GM12878 (cell line): ENCODE measurements at regions not wholly inside any gene's neighbourhood (a gene's known extent, or its start where the extent isn't known, plus 50 kb on each side); places are given as distances from the start of the nearest gene placed in this dataset.

Experiments
- ATAC-seq: fragments of 200-7000 bp; cut with Tn5 transposase; 3 replicates; pipeline ENCODE4 v1.9.1; 2020; ENCODE audit warnings: mild to moderate bottlenecking, moderate library complexity
- BruUV-seq: library from RNA; stranded (reverse); fragments of 400-500 nt; replicated peaks from 2 replicates; lab custom pipeline; 2021; lab: Mats Ljungman, UMichigan
- CTCF ChIA-PET: fragments of 300-600 bp; sonication (Branson Sonifier 250); formaldehyde crosslinking; extraction: SDS; loops from one replicate; lab custom pipeline; 2021; ENCODE audit warnings: inconsistent platforms; lab: Yijun Ruan, JAX
- POLR2A ChIA-PET: fragments of 350-600 bp; formaldehyde crosslinking; extraction: SDS; loops from one replicate; lab custom pipeline; 2021; ENCODE audit warnings: inconsistent platforms; lab: Charles Lee
- RAD21 ChIA-PET: fragments of 300-600 bp; sonication (Branson Sonifier 250); formaldehyde crosslinking; loops from one replicate; lab custom pipeline; 2023; ENCODE audit warnings: antibody characterized with exemption; ENCODE audit not compliant: unreplicated experiment; lab: Charles Lee
- SMC1A ChIA-PET: fragments of 300-600 bp; sonication (Branson Sonifier 250); formaldehyde crosslinking; loops from one replicate; lab custom pipeline; 2023; ENCODE audit not compliant: unreplicated experiment, uncharacterized antibody; lab: Charles Lee
- DNase-seq: peaks from one replicate; pipeline ENCODE4 v3.0.0-alpha.2; 2011; ENCODE audit warnings: low read depth, low spot score
- FAIRE-seq: peaks from 3 replicates; lab custom pipeline; 2011; peaks lifted over from hg19 to GRCh38; lab: Jason Lieb, UNC
- H2AFZ ChIP-seq: 2 replicates; pipeline ENCODE4 v1.6.0; 2011; ENCODE audit warnings: low read depth, low read length, control low read depth; ENCODE audit not compliant: control insufficient read depth
- H3K27ac ChIP-seq: 2 replicates; pipeline ENCODE4 v1.5.1; 2011; ENCODE audit warnings: control low read depth; ENCODE audit not compliant: control insufficient read depth, insufficient read depth
- H3K27me3 ChIP-seq, 2 experiments: replicated peaks in 1 of 2; 2 replicates each; pipeline versions ENCODE4 v1.6.0 to v1.6.1; 2011; ENCODE audit warnings: low read length in 1 of 2; ENCODE audit not compliant: control insufficient read depth in 2 of 2, insufficient read depth in 2 of 2
- H3K36me3 ChIP-seq, 2 experiments: 2 replicates each; pipeline ENCODE4 v1.5.1; 2011; ENCODE audit warnings: low read length in 1 of 2; ENCODE audit not compliant: control insufficient read depth in 2 of 2, insufficient read depth in 2 of 2
- H3K4me1 ChIP-seq: 2 replicates; pipeline ENCODE4 v1.6.1; 2011; ENCODE audit warnings: mild to moderate bottlenecking, low read length, moderate library complexity, mixed read lengths; ENCODE audit not compliant: control insufficient read depth, insufficient read depth
- H3K4me2 ChIP-seq: 2 replicates; pipeline ENCODE4 v1.6.0; 2011; ENCODE audit warnings: control low read depth; ENCODE audit not compliant: control insufficient read depth, insufficient read depth
- H3K4me3 ChIP-seq: fragments of 200-600 bp; sonication (generic); 2 replicates; pipeline ENCODE4 v1.5.1; 2016
- H3K79me2 ChIP-seq: 2 replicates; pipeline ENCODE4 v1.6.0; 2011; ENCODE audit warnings: low read length; ENCODE audit not compliant: control insufficient read depth, insufficient read depth
- H3K9ac ChIP-seq: 2 replicates; pipeline ENCODE4 v1.8.0; 2011; ENCODE audit warnings: low read length, control low read depth, mixed read lengths; ENCODE audit not compliant: control insufficient read depth, insufficient read depth
- H3K9me3 ChIP-seq: replicated peaks from 3 replicates; pipeline ENCODE4 v1.5.1; 2011; ENCODE audit warnings: mild to moderate bottlenecking, low read length; ENCODE audit not compliant: control insufficient read depth, insufficient read depth
- H4K20me1 ChIP-seq: 2 replicates; pipeline ENCODE4 v1.6.0; 2011; ENCODE audit not compliant: control insufficient read depth, insufficient read depth
- CBX3 ChIP-seq: fragments of 200-600 bp; sonication (generic); IDR thresholded peaks from 2 replicates; pipeline ENCODE4 v1.6.1; 2016; ENCODE audit warnings: low read depth, borderline replicate concordance
- MTA2 ChIP-seq: fragments of 450-650 bp; IDR thresholded peaks from 2 replicates; pipeline ENCODE4 v1.6.1; 2016; ENCODE audit warnings: low read depth, mild to moderate bottlenecking, moderate library complexity
- NR2C2 ChIP-seq: IDR thresholded peaks from 2 replicates; pipeline ENCODE4 v1.6.1; 2011; ENCODE audit warnings: borderline replicate concordance, low read depth; ENCODE audit not compliant: control insufficient read depth, insufficient read length
- SIX5 ChIP-seq: IDR thresholded peaks from 2 replicates; pipeline ENCODE4 v1.6.1; 2011; ENCODE audit warnings: mild to moderate bottlenecking, low read depth, low read length, moderate library complexity; ENCODE audit not compliant: severe bottlenecking
- SUPT20H ChIP-seq: IDR thresholded peaks from 2 replicates; pipeline ENCODE4 v1.6.1; 2011; ENCODE audit warnings: low read depth, mild to moderate bottlenecking, low read length, moderate library complexity, borderline replicate concordance; ENCODE audit not compliant: control insufficient read depth
- WGBS: methylation state at CpG from one replicate; pipeline ENCODE4 v1.1.6; 2016; ENCODE audit warnings: low lambda C conversion rate; ENCODE audit not compliant: insufficient replicate concordance, insufficient coverage; ENCODE audit errors: missing lambda C conversion rate; 5-methylcytosine and 5-hydroxymethylcytosine counted together
- in situ Hi-C: fragments of 300-500 bp; cut with MboI; formaldehyde crosslinking; loops from 9 replicates; pipeline ENCODE4 v1.14.3; 2018; ENCODE audit warnings: mixed read lengths
- intact Hi-C: fragments of 100-400 bp; cut with micrococcal nuclease; formaldehyde crosslinking; loops from one replicate; pipeline ENCODE4 v1.14.2; 2022; ENCODE audit not compliant: unreplicated experiment
- TF ChIP-seq, protein P1 (sequence below): IDR thresholded peaks from 2 replicates; pipeline ENCODE4 v1.6.1; 2012; ENCODE audit warnings: mild to moderate bottlenecking, low read depth, low read length

DNA sequence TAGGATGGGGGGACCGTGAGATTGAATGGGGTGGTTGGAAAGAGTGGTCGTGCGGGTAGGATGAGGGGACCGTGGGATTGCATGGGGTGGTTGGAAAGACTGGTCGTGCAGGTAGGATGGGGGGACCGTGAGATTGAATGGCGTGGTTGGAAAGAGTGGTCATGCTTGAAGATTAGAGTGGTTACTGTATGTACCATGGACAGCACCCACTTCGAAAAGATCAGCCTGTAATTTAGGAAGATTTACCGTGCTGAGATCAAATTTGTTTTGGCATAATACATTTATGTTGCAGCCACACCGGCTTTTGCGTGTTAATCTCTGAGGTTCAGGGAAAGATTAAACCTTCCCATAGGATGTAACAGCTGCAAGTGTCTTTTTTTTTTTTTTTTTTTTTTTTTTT is 495.2 kb upstream of the ADARB2 start:
- no peak for ATAC-seq
- BruUV-seq = no TSS peak
- 34% methylated on average over 11 of the region's 11 CpGs for WGBS

More for the DNA sequence above, 495.2 kb upstream of the ADARB2 start:
- SMC1A ChIA-PET = no interaction called here
- intact Hi-C loops (no loop called here), in situ Hi-C loops (no loop called here)
- POLR2A ChIA-PET = no interaction called here
- Histone ChIP-seq H4K20me1 (no peaks in the 10 kb centered on the region), H3K9me3 (no peaks in the 10 kb centered on the region), H3K36me3 (no peaks in the 10 kb centered on the region), H3K9ac (no peak overlapping the region), H3K4me1 (no peaks in the 10 kb centered on the region), H3K27ac (no peak overlapping the region), H2AFZ (no peak overlapping the region), H3K27me3 (no peaks in the 10 kb centered on the region), H3K4me3 (no peak overlapping the region), H3K4me2 (no peak overlapping the region), H3K79me2 (no peaks in the 10 kb centered on the region)
- TF ChIP-seq CBX3 (no peak), SIX5 (no peak), SUPT20H (no peak), MTA2 (no peak), NR2C2 (no peak)
- TF ChIP-seq, protein P1, sequence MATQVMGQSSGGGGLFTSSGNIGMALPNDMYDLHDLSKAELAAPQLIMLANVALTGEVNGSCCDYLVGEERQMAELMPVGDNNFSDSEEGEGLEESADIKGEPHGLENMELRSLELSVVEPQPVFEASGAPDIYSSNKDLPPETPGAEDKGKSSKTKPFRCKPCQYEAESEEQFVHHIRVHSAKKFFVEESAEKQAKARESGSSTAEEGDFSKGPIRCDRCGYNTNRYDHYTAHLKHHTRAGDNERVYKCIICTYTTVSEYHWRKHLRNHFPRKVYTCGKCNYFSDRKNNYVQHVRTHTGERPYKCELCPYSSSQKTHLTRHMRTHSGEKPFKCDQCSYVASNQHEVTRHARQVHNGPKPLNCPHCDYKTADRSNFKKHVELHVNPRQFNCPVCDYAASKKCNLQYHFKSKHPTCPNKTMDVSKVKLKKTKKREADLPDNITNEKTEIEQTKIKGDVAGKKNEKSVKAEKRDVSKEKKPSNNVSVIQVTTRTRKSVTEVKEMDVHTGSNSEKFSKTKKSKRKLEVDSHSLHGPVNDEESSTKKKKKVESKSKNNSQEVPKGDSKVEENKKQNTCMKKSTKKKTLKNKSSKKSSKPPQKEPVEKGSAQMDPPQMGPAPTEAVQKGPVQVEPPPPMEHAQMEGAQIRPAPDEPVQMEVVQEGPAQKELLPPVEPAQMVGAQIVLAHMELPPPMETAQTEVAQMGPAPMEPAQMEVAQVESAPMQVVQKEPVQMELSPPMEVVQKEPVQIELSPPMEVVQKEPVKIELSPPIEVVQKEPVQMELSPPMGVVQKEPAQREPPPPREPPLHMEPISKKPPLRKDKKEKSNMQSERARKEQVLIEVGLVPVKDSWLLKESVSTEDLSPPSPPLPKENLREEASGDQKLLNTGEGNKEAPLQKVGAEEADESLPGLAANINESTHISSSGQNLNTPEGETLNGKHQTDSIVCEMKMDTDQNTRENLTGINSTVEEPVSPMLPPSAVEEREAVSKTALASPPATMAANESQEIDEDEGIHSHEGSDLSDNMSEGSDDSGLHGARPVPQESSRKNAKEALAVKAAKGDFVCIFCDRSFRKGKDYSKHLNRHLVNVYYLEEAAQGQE = peak; percentile 63; the same call in 1 of the 2 replicates
- FAIRE-seq (no peak), DNase-seq (no peak)
- RAD21 ChIA-PET = no interaction called here
- CTCF ChIA-PET = no interaction called here
